KG1 (cell line): ENCODE measurements at regions not wholly inside any gene's neighbourhood (a gene's known extent, or its start where the extent isn't known, plus 50 kb on each side); places are given as distances from the start of the nearest gene placed in this dataset.

Source experiments
- DNase-seq: peaks from one replicate; lab custom pipeline; 2025; lab: John Stamatoyannopoulos, UW

DNA sequence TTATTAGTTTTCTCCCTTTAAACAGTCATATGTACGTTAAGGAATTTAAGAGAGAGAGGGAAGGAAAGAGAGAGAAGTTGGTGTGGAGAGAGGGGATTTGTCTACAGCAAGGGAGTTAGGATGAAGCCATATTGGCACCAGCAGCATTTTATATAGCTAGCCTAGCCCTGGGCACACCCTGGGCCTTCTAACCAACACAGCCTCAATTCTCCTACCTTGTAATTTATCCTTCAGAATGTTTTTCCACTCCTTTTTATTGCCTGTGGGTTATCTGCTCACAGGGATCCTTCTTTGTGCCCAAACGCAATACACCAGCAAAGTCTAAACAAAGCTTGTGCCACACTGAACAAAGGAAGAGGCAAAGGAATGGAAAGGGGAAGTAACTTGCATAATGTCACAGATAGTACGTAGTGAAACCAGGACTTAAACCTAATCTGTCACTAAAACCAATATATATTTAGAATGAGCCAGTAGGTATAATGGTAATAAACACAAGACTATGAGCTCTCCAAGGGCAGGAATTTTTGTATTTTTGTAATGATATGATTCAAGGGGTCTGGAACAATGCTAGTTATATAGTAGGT, 613.8 kb upstream of the TENM4 start:
- DNase-seq = no peak

DNA sequence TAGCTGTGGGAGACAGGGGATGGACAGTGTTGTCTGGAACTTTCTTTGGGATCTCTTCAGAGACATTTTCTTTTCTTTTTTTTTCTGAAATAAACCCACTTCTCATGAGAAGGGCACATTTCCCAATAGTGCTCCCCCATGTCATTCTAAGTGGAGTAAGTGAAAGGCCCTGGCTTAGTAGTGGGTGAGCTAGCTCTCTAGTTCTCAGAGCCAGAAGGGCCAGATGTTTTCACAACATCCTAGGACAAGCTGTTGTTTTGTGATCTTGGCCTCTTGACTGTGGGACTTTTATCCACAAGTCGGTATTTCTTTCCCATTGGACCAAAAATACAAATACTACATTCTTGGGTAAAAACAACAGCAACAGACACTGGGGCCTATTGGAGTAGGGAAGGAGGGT, 607.7 kb upstream of the TENM4 start:
- no peak for DNase-seq

DNA sequence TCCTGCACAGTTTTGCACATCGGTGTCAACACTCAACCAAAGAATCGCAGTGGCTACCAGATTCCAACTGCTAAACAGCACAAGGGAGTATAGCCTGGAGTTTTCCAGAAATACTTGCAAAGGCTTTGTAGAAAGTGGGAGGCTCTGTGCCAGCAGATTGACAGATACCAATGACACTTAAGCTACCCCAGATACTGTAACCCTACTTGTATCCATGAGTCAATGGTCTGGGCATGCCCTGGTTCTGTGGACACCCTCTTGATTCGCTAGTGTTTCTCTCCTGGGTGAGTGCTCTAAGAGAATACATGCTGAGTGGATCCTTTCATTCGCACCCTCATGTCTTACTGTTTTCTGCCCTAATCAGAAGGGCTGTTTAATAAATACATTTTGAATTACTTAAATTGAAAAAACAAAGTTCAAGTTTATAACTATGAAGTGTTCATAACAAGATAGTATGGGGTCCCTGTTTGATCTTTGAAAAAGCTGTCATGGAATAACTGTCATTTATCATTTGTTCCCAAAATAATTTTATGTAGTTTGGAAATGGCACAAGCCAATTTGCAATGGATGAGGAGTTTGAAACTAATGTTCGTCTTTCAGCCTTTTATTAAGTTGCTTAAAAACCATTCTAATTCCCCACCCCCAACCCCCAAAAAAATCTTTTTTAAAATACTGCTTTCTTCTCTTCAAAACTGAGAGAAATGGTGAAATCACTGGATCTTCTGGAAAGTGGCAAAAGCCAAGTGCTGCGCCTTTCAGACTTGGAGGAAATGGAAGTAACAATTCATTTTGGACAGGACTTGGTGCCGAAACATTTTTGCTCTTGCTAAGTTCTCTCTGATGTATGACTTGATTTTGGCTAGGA, 600.5 kb upstream of the TENM4 start:
- DNase-seq = no peak

DNA sequence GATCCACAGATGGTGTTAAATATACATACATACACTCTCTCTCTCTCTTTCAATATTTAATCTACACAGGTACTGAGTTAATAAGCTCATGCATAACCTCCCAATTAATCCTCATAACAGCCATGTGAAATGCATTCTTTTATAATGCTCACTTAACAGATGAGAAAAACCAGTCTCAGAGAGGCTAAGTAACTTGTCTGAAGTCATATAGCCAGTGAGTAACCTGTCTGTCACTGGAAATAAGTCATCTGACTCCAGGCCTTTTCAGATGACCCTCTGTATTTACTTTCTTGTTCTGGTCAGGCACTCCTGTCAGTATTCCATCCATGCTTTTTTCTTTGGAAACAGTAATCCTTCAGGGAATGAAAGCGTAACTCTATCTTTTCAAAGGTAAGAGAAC, 594.0 kb upstream of the TENM4 start:
- no peak for DNase-seq

DNA sequence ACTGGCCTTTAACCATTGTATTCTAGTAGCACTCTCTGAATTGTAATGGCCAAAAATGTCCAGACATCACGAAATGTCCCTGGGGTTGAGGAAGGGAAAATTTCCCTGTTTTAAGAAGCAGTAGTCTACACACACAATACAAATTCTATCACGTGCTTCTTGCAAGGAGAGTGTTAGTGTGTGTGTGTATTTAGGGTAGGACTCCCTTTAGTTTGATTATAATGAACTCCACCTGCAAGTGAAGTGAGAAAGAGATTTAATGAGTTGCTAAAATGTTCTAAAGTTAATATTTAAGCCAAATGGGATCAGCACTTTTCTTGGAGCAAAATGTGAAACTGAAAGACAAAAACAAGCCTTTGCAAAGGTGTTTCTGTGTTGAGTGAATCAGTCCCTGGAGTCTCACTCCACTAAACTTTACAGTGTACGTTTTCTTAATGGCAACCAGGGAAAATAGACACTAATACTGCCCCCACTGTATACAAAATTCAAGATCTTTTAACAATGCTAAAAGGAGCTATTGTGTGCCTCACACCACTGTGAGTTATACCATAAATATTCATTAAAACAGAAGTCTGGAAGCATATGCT, 590.3 kb upstream of the TENM4 start:
- no peak for DNase-seq

DNA sequence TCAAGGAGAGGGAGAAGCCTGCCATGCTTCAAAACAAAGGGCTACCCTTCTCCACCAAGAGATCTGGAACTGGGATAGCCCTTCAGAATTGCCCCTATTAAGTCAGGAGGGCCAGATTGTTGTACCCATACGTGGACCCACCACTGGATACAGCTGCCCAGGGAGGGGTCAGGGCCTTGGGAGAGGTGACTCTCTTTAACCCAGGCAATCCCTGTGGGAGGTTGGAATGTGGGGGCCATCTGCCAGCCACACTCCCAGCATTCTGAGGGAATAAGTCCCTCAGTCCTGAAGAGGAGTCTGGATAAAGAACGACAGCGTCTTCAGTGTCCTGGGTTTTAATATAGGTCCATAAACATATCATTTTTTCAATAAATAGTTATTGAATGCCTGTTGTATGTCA, 588.2 kb upstream of the TENM4 start:
- DNase-seq = no peak

DNA sequence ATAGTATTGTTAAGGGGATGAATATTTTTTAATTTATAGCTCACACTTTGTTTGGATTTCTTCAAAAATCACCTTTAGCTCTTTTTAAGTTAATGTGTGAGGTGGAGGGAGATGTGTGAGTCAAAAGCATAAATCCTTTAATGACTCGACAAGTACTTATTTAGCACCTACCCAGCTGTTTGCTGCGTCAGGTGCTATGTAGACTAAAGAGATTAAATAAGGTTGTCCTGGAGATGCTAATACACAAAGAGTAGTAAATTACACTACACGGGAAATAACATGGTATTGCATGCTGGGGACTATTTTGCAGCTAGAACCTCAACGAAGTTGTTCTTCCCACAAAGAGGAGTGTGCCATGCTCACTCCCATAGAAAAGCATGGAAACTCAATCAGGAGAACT, 583.3 kb upstream of the TENM4 start:
- DNase-seq = no peak

DNA sequence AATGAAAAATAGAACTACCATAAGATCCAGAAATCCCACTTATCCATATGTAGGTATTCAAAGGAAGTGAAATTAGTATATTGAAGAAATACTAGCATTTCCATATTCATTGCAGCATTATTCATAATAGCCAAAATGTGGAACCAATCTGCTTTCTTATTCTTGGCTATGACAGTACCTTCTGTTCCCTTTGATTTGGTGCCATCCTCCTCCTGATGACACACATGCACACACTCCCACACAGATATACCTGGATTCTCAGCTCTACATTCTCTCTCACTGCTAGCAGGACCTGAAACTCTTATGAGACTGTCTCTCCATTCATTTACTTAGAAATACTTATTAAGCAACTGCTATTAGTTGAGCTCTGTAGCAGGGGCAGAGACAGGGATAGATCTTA, 582.6 kb upstream of the TENM4 start:
- no peak for DNase-seq

DNA sequence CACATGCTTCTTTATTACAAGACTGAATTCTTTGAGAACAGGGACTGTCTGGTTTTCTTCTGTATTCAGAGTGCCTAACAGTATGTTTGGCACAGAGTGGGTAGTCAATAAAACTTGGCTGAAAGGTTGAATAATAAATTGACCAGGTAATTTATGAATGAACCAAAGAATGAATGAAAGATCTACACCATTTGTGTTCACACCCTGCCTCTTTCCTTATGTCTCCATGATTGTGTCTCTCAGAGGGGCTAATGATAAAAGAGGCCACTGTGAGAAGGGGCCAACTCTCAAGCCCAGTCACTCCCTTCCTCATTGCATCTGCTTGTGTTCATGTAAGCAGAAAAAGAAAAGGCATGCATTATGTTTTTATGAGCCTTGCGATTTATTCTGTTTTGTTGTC, 569.7 kb upstream of the TENM4 start:
- no peak for DNase-seq

DNA sequence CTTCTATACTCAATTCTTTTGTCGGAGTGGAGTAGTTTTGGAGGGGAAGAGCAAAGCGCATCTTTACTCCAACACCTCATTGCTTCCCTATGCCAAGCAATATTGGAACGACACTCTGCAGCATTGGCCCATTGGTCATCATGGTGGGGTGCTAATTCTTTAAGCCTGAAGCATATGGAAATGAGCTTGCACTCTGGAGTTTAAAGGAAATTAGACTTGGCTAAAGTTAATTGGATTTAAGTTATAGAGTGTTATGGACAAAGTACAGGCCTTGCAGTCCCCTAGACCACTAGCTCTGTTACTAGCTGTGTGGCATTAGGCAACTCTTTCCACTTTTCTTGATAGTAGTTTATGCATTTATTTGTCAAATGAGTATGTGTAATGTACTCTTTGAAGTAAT, 568.3 kb upstream of the TENM4 start:
- no peak for DNase-seq

DNA sequence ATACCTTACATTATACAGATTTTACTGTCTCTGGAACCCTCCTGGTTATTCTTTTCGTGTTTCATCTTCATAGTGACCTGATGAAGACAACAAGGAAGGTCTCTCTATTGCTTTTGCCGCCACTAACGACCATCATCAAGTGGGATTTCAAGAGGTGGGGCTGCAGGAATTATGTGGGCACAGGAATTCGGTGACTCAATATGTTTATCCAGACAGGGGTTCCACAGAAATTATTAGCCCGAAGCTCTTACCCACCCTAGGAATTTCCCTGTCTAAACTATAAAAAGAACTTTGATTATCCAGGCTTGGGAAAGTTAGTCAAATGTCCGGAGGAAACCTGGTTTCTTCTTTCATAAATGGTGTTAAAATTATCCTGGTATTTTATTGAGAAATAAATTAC, 566.8 kb upstream of the TENM4 start:
- no peak for DNase-seq

DNA sequence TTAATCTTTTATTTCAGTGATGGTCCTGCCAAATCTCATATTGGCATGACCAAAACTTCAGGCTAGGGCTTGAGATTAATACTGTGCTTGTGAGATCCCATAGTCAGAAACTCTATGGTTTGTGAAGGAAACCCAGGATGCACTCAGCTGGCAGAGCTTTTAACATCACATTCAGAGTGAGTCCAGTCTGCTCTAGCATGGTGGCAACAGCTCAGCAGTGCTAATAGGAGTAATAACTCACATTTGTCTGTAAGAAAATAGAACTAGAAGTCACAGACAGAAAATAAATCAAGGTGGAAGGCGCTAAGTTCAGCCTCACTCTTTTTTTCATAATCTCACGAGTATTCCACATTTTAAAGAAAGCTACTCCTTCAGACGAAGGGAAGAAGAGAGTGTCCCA, 549.3 kb upstream of the TENM4 start:
- no peak for DNase-seq

DNA sequence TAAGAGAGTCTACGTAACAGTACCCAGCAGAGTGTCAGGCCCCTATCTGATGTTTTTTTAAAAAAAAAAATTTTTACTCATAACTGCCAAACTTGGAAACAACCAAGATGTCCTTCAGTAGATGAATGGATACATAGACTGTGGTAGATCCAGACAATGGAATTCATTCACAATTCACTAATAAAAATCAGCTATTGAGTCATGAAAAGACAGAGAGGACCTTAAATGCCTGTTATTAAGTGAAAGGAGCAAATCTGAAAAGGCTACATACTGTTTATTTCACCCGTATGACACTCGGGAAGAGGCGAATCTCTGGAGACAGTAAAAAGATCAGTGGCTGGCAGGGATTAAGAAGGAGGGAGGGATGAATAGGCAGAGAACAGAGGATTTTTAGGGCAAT, 541.4 kb upstream of the TENM4 start:
- no peak for DNase-seq

DNA sequence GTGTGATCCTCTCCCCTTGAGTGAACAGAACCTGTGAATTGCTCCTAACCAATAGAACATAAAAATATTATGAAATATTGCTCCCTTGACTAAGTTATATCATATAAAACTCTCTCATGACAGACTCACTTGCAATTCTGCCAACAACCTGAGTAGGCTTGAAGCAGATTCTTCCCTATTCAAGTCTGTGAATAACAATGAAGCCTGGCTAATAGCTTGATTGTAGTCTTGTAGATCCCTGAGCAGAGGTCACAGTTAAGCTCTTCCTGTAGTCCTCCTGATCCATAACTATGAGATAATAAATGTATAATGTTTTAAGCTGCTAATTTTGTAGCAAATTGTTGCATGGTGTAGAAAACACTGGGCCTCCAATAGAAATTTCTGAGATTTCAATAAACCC, 540.1 kb upstream of the TENM4 start:
- no peak for DNase-seq

DNA sequence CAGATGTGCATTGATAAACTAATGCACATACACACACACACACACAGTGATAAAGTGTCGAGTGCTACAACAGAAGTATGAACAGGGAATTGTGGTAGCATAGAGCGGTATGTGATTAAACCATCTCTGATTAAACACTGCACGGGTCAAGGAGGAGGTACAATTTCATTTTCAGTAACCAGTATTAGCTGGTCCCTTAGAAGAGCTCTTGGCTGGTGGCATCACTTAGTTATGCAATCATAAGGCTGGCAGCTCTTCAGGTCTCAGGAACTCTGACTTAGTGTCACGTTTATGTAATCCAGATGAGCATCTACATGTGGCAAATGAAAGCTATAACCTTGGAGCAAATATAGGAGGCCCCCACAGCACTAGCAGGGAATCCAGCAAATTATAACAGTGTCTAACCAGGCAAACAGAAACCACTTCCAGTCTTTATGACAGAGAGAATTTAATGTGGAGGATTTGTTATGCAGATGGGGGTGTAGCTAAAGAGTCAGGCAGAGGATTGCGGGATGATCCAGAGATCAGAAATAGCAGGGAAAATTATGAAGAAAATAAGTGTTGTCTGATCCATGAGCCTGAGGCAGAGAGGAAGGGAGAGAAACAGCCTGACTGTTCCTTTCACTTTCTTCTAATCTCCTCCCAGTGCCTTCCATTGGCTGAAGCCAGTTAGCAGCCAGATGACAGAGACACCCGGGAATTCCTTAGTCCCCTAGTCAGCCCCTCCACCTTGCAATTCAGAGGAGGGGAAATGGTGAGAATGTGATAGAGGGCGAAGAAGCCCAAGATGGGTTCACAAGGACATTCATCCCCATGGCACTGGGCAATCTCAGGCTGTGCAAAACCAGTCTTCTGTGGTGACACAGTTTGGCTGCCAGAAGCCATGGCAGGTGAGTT, 533.1 kb upstream of the TENM4 start:
- no peak for DNase-seq

DNA sequence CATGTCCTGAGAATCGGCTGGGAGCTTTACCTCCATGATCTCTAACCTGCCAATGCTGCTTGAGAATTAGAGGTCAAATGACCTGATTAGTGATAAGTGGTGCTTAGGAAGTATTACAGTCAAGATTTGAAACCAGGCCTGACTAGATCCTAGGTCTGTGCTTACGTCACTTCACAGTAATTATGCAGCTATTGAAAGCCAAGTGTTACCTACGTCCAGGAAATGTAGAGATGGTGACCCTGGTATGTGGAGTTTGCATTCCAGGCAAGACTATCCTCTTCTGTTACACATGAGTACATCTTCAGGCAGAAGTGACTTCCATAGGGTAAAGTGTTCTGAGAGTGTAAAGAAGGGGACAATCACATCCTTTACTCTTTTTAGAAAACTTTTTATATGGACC, 530.4 kb upstream of the TENM4 start:
- no peak for DNase-seq

DNA sequence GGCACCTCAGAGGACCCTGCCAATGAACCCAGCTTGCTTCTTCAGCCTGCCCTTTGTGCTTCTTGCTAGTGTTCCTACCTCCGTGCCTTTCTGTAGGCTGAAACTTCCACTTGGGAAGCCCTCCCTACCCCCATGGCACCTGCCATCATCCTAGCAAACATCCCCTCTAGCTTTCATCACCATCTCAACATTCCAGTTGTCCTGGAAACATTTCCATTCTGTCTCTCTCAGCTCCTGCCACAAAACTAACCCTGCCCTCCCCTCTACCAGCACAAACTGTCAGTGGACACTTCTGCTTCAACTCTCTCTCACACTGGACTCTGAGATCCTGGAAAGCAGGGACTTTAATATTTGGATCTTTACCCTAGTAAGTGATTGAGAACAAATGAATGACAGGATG, 525.8 kb upstream of the TENM4 start:
- DNase-seq = no peak

DNA sequence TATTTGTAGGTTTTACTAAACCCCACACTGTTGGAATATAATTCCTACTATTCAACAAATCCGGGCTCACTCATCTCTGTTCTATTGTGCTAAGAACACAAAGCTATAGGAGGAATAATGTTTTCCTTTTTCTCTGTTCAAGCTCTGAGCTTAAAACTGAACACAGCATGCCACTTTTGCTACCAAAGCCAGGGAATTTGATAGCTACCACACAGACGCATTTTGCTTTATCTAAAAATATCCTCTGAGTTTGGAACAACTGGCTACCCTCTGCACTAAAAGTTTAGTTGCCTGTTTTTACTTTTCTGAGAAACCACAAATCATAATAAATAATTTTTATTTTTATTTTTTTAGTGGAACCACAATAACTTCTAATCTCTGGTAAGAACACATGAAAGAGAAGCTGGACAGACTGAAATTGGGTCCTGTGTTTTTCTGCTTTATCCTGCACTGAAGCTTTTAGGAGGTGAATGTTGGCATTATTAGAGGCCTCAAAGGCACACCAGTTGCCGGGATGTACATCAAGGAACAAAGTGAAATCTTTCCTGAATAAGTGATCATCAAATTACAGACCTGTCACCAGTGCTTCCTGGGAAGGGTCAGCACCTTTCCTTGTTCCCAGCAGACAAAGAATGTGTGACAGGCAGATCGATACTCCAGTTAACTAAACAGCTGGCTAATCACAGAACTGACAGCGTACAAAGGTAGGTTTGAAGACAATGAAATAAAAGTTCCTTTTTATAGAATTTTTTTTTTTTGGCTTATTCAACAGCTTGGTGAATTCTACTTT, 523.2 kb upstream of the TENM4 start:
- DNase-seq = no peak

DNA sequence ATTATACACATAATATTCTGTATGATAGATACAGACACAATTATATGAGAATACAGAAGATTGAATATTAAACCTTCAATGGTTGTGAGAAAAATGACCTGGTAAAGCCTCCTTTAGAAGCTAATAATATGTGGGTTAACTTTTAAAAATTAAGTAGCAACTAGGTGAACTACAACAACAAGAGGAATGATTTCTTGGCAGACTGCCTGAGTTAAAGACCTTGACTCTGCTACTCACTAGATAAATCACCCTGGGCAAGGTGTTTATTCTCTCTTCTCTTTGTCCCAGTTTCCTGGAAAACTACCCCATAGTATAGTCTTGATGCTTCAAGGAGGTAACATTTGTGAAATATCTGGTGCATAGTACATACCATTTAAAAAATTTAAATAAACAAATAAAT, 519.6 kb upstream of the TENM4 start:
- DNase-seq = no peak

DNA sequence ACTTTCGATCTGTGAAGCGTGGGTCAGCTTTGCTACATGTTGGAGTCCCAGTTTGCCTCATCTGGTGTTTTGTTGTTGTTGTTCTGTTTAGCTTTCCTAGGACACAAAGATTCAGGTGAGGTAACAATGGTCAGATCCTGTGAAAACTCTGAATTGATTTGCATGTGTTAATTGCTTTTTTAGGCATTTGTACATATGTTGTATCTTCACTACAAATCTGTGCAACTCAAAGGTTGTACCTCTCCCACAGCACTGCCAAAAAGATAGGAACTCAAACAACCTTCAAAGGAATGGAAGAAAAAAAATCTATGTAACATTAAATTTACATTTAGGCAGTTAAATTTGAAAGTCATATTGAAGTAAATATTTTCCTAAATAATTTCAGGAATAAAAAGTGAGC, 518.5 kb upstream of the TENM4 start:
- no peak for DNase-seq

DNA sequence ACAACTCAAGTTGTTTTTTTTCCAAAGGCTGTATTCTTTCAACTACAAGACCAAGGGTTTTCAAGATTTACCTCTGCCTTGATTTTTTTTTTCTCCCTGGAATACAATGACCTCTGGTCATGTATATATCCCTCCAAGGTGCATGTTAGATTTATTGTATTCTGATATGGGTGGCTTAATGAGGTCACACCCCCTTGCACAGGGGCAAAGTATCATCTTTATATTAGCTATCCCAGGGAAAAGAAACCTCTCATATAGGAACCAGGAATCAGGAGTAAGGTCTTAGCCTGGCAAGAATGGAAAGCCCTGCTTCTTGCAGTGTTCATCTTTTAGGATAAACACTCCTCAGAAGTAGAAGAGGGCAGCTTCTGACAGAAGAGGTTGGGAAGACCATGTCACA, 516.9 kb upstream of the TENM4 start:
- no peak for DNase-seq

DNA sequence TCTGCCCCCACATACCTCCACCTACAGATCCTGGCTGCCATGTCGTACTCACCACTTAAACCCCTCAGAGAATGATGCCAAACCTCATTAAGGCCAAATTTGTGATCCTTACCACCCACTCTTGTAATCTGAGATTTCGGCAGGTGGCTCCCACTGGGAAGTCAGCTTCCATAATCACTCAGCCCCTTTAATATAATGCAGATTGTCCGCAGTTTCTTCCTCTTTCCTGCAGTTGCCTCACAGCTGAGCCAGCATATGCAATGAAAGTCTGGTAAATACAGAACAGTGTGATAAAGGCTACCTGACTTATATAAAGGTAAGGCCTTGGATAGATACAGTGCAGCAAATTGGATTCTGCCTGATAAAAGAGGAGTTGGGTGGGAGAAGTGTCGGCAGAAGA, 515.2 kb upstream of the TENM4 start:
- DNase-seq = no peak
